GM23248 (cell line): ENCODE measurements at regions not wholly inside any gene's neighbourhood (a gene's known extent, or its start where the extent isn't known, plus 50 kb on each side); places are given as distances from the start of the nearest gene placed in this dataset.

Experiments
- EZH2 ChIP-seq: fragments of 200-600 bp; sonication (generic); IDR thresholded peaks from 2 replicates; pipeline ENCODE4 v1.6.1; 2018; ENCODE audit warnings: antibody characterized with exemption, mild to moderate bottlenecking; ENCODE audit not compliant: insufficient read depth, poor library complexity, severe bottlenecking
- EZH2phosphoT487 ChIP-seq: fragments of 200-600 bp; sonication (generic); IDR thresholded peaks from 2 replicates; pipeline ENCODE4 v1.6.1; 2018; ENCODE audit warnings: antibody characterized with exemption, moderate library complexity, mild to moderate bottlenecking, low read depth; ENCODE audit not compliant: insufficient read depth

DNA sequence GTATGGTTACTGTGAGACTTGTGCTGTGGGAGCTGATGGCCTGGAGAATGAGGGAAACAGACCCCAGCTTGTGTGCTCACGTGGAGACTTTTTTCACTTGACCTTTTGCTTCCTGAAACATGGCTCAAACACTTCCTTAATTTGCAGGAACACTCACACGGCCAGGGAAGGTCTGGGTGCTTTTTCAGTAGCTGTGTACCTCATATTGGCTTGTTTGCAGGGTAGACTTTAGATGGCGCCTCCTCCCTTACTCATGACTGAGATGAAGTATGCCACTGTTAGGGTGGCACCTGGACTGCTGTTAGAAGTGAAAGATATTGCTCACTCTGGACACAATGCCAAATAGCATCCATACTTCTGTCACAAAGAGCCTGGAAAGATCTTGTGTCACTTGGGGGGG lies 75.7 kb upstream of the WDR1 start:
- TF ChIP-seq EZH2 = no peak
- no peak for TF ChIP-seq EZH2phosphoT487
